Neural cell (in vitro differentiated cells): ENCODE measurements at regions not wholly inside any gene's neighbourhood (a gene's known extent, or its start where the extent isn't known, plus 50 kb on each side); places are given as distances from the start of the nearest gene placed in this dataset.

Experiments used
- H2AFZ ChIP-seq: fragments of 200-600, 300-800 bp; sonication (generic), shearing (Covaris generic); 2 replicates; pipeline ENCODE4 v1.6.0; 2014; ENCODE audit warnings: low read depth, mild to moderate bottlenecking, antibody characterized with exemption, low read length, moderate library complexity
- H3F3A ChIP-seq: fragments of 200-600 bp; shearing (Covaris generic); 2 replicates; pipeline ENCODE4 v1.6.1; 2016; ENCODE audit warnings: mild to moderate bottlenecking, moderate library complexity, mixed read lengths, antibody characterized with exemption, low read length; ENCODE audit not compliant: insufficient read depth, poor library complexity, severe bottlenecking
- H3K27ac ChIP-seq: fragments of 200-600, 300-800 bp; sonication (generic), shearing (Covaris generic); 2 replicates; pipeline ENCODE4 v1.5.1; 2014; ENCODE audit warnings: mild to moderate bottlenecking, low read length, moderate library complexity
- H3K27me3 ChIP-seq: fragments of 300-800, 200-600 bp; sonication (generic), shearing (Covaris generic); 2 replicates; pipeline ENCODE4 v1.6.0; 2014; ENCODE audit warnings: mild to moderate bottlenecking, low read depth, low read length, moderate library complexity; ENCODE audit not compliant: insufficient read depth
- H3K36me3 ChIP-seq: fragments of 300-800, 200-600 bp; sonication (generic), shearing (Covaris generic); 2 replicates; pipeline ENCODE4 v1.5.1; 2014; ENCODE audit warnings: mild to moderate bottlenecking, antibody characterized with exemption, low read length, moderate library complexity; ENCODE audit not compliant: insufficient read depth
- H3K4me2 ChIP-seq: fragments of 300-800, 200-600 bp; sonication (generic), shearing (Covaris generic); 2 replicates; pipeline ENCODE4 v1.6.0; 2014; ENCODE audit warnings: mild to moderate bottlenecking, low read length
- H3K4me3 ChIP-seq: fragments of 300-800, 200-600 bp; sonication (generic), shearing (Covaris generic); 2 replicates; pipeline ENCODE4 v1.5.1; 2014; ENCODE audit warnings: mild to moderate bottlenecking, low read length, moderate library complexity
- H3K79me2 ChIP-seq: fragments of 200-600 bp; shearing (Covaris generic); replicated peaks from 2 replicates; pipeline ENCODE4 v1.6.0; 2014; ENCODE audit warnings: mild to moderate bottlenecking, low read length, moderate library complexity; ENCODE audit not compliant: insufficient read depth
- H3K9ac ChIP-seq: fragments of 300-800, 200-600 bp; sonication (generic), shearing (Covaris generic); 2 replicates; pipeline ENCODE4 v1.6.1; 2016; ENCODE audit warnings: mild to moderate bottlenecking, low read length, mixed read lengths
- H3K9me2 ChIP-seq: fragments of 200-600 bp; shearing (Covaris generic); 2 replicates; pipeline ENCODE4 v1.6.1; 2016; ENCODE audit warnings: mild to moderate bottlenecking, low read length, mixed read lengths; ENCODE audit not compliant: insufficient read depth
- H3K9me3 ChIP-seq: fragments of 200-600, 300-800 bp; sonication (generic), shearing (Covaris generic); 2 replicates; pipeline ENCODE4 v1.6.1; 2016; ENCODE audit warnings: mild to moderate bottlenecking, mixed run types, low read length, moderate library complexity, mixed read lengths
- H4K20me1 ChIP-seq: fragments of 200-600 bp; shearing (Covaris generic); 2 replicates; pipeline ENCODE4 v1.6.1; 2016; ENCODE audit warnings: mild to moderate bottlenecking, mixed run types; ENCODE audit not compliant: insufficient read depth
- CTCF ChIP-seq: fragments of 450-650 bp; IDR thresholded peaks from 2 replicates; pipeline ENCODE4 v1.5.1; 2014; ENCODE audit warnings: antibody characterized with exemption, mild to moderate bottlenecking, moderate library complexity; ENCODE audit not compliant: poor library complexity, severe bottlenecking
- EP300 ChIP-seq: fragments of 450-650 bp; conservative IDR thresholded peaks from 2 replicates; pipeline ENCODE4 v1.6.1; 2014; ENCODE audit warnings: antibody characterized with exemption, mild to moderate bottlenecking, moderate library complexity; ENCODE audit not compliant: poor library complexity, severe bottlenecking
- EZH2 ChIP-seq: fragments of 200-600, 300-800 bp; shearing (Covaris generic), sonication (generic); IDR thresholded peaks from 2 replicates; pipeline ENCODE4 v1.6.1; 2014; ENCODE audit warnings: antibody characterized with exemption, low read length, borderline replicate concordance, mild to moderate bottlenecking; ENCODE audit not compliant: insufficient read depth, poor library complexity, severe bottlenecking
- MXI1 ChIP-seq: fragments of 450-650 bp; conservative IDR thresholded peaks from 2 replicates; pipeline ENCODE4 v1.6.1; 2014; ENCODE audit warnings: antibody characterized with exemption, mild to moderate bottlenecking; ENCODE audit not compliant: poor library complexity, severe bottlenecking
- POLR2AphosphoS5 ChIP-seq: IDR thresholded peaks from 2 replicates; pipeline ENCODE4 v1.6.1; 2012
- RAD21 ChIP-seq: fragments of 450-650 bp; conservative IDR thresholded peaks from 2 replicates; pipeline ENCODE4 v1.6.1; 2014; ENCODE audit warnings: antibody characterized with exemption, mild to moderate bottlenecking, moderate library complexity
- SMC3 ChIP-seq: fragments of 450-650 bp; conservative IDR thresholded peaks from 2 replicates; pipeline ENCODE4 v1.6.1; 2014; ENCODE audit warnings: antibody characterized with exemption, mild to moderate bottlenecking, moderate library complexity; ENCODE audit not compliant: poor library complexity
- TAF1 ChIP-seq: IDR thresholded peaks from 2 replicates; pipeline ENCODE4 v1.6.1; 2012; ENCODE audit warnings: low read depth
- TF ChIP-seq, protein P1 (sequence below): IDR thresholded peaks from 2 replicates; pipeline ENCODE4 v1.6.1; 2012; ENCODE audit warnings: borderline replicate concordance

GRCh38 chr12:30830751-30831150, 76.0 kb upstream of the CAPRIN2 start:
- Histone ChIP-seq H3K36me3 (no peaks in the 10 kb centered on the region), H3K4me2 (no peak overlapping the region), H3K27me3 (no peaks in the 10 kb centered on the region), H3K4me3 (no peak overlapping the region), H3K79me2 (no peaks in the 10 kb centered on the region), H3F3A (no peaks in the 10 kb centered on the region), H3K9ac (no peak overlapping the region), H3K9me3 (no peaks in the 10 kb centered on the region), H3K9me2 (no peaks in the 10 kb centered on the region), H4K20me1 (no peaks in the 10 kb centered on the region), H2AFZ (no peak overlapping the region), H3K27ac (no peak overlapping the region)
- no peak for TF ChIP-seq EP300
- TF ChIP-seq RAD21 = no peak

- H3K9ac ChIP-seq = no peak overlapping the region
- no peak overlapping the region for H3K27ac ChIP-seq
- no peaks in the 10 kb centered on the region for H3K9me2 ChIP-seq
- H3K36me3 ChIP-seq = no peaks in the 10 kb centered on the region
- no peaks in the 10 kb centered on the region for H3K79me2 ChIP-seq
- H2AFZ ChIP-seq = no peak overlapping the region
- no peak for TF ChIP-seq RAD21
- no peak for TF ChIP-seq TAF1
- TF ChIP-seq EZH2 = no peak
- no peak for TF ChIP-seq EP300
- TF ChIP-seq, protein P1, sequence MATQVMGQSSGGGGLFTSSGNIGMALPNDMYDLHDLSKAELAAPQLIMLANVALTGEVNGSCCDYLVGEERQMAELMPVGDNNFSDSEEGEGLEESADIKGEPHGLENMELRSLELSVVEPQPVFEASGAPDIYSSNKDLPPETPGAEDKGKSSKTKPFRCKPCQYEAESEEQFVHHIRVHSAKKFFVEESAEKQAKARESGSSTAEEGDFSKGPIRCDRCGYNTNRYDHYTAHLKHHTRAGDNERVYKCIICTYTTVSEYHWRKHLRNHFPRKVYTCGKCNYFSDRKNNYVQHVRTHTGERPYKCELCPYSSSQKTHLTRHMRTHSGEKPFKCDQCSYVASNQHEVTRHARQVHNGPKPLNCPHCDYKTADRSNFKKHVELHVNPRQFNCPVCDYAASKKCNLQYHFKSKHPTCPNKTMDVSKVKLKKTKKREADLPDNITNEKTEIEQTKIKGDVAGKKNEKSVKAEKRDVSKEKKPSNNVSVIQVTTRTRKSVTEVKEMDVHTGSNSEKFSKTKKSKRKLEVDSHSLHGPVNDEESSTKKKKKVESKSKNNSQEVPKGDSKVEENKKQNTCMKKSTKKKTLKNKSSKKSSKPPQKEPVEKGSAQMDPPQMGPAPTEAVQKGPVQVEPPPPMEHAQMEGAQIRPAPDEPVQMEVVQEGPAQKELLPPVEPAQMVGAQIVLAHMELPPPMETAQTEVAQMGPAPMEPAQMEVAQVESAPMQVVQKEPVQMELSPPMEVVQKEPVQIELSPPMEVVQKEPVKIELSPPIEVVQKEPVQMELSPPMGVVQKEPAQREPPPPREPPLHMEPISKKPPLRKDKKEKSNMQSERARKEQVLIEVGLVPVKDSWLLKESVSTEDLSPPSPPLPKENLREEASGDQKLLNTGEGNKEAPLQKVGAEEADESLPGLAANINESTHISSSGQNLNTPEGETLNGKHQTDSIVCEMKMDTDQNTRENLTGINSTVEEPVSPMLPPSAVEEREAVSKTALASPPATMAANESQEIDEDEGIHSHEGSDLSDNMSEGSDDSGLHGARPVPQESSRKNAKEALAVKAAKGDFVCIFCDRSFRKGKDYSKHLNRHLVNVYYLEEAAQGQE = no peak
- no peak for TF ChIP-seq SMC3
- TF ChIP-seq MXI1 = no peak
- no peak for TF ChIP-seq CTCF
- no peak for TF ChIP-seq POLR2AphosphoS5
- no peak overlapping the region for H3K4me3 ChIP-seq
- H3K27me3 ChIP-seq = no peaks in the 10 kb centered on the region
- H3F3A ChIP-seq = no peaks in the 10 kb centered on the region
- no peaks in the 10 kb centered on the region for H3K9me3 ChIP-seq
- H3K4me2 ChIP-seq = no peak overlapping the region
- H4K20me1 ChIP-seq = no peaks in the 10 kb centered on the region
These were observed 75.1 kb upstream of the CAPRIN2 start for GRCh38 chr12:30829876-30830275.

DNA sequence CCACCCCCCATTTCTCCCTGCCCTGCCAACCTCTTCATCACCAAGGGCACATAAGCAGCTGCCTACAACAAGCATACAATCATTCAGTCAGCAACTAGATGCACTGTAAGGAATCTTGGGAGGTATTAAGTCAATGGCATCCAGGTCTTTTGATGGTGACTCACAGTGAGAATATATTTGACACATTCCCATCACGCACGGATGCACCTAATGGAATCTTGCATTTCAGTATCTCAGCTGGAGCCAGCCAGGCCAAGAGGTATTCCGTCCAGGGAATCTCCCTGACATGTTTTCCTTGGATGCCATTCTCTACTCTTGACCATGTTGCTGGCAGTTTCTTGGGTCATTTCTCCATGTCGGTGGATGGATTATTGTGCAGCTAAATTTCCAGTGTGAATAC, 73.9 kb upstream of the CAPRIN2 start:
- H3K4me2 ChIP-seq = no peak overlapping the region
- H3K9ac ChIP-seq = no peak overlapping the region
- no peaks in the 10 kb centered on the region for H3K9me2 ChIP-seq
- H3K27me3 ChIP-seq = no peaks in the 10 kb centered on the region
- no peak overlapping the region for H3K4me3 ChIP-seq
- no peak overlapping the region for H3K27ac ChIP-seq
- no peaks in the 10 kb centered on the region for H4K20me1 ChIP-seq
- no peaks in the 10 kb centered on the region for H3K9me3 ChIP-seq
- H2AFZ ChIP-seq = no peak overlapping the region
- no peak for TF ChIP-seq CTCF
- TF ChIP-seq POLR2AphosphoS5 = no peak
- no peak for TF ChIP-seq RAD21
- no peak for TF ChIP-seq MXI1
- TF ChIP-seq, protein P1 = no peak
- TF ChIP-seq SMC3 = no peak
- TF ChIP-seq TAF1 = no peak
- no peak for TF ChIP-seq EP300
- TF ChIP-seq EZH2 = no peak
- H3K79me2 ChIP-seq = no peaks in the 10 kb centered on the region
- H3F3A ChIP-seq = no peaks in the 10 kb centered on the region
- H3K36me3 ChIP-seq = no peaks in the 10 kb centered on the region
